GM19240 (cell line): ENCODE measurements at regions not wholly inside any gene's neighbourhood (a gene's known extent, or its start where the extent isn't known, plus 50 kb on each side); places are given as distances from the start of the nearest gene placed in this dataset.
"Not testable (repeated sequence)": the region's sequence is repeated elsewhere in the genome, so short reads cannot be mapped to it uniquely, and the experiment has no call there.

Experiments used
- DNase-seq: peaks from one replicate; pipeline ENCODE4 v3.0.0; 2011; ENCODE audit warnings: low spot score; ENCODE audit not compliant: insufficient read length

GRCh38 chr12:72148709-72149108 is 123.5 kb upstream of the TRHDE start:
- no peak for DNase-seq

DNA sequence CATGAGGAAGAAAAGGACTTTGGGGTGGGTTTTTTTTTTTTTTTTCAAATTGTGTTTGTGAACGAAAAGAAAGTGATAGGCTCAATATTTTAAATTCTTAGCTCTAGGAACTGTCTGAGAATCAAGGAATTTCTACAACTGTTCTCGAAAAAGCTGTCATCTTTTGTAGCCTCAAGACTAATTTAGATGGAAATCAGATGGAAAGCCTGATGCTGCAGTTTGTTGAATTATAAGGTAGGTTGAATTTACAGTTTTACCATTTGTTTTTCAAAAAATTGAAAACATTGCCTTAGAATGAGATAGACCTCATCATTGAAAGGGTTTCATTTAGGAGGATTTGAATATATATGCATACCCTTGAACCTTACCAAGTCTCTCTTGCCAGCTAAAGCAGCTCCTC is 109.3 kb upstream of the TRHDE start:
- no peak for DNase-seq

DNA sequence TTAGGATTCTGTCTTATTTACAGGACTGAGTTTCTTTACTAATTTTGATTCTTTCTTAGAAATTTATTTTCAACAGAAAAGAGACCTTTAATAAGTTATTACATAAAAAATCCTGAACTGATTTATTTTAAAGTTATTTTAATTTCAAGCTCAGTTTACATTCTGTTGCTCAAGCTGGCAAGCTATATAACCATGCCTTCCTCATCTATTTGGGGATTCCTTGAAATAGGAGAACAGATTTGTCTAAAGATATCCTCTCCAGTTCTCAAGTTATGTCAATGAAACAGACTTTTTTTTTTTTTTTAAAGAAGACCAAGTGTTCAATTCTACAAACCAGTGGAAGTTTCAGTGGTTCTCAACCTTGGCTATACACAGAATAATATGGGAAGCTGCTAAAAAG is 103.3 kb upstream of the TRHDE start:
- no peak for DNase-seq

- no peak for DNase-seq
These were observed 98.2 kb upstream of the TRHDE start for GRCh38 chr12:72173974-72174373.

- no peak for DNase-seq
These were observed 93.9 kb upstream of the TRHDE start for GRCh38 chr12:72178244-72178643.

GRCh38 chr12:72178871-72179270 is 93.3 kb upstream of the TRHDE start:
- no peak for DNase-seq

DNA sequence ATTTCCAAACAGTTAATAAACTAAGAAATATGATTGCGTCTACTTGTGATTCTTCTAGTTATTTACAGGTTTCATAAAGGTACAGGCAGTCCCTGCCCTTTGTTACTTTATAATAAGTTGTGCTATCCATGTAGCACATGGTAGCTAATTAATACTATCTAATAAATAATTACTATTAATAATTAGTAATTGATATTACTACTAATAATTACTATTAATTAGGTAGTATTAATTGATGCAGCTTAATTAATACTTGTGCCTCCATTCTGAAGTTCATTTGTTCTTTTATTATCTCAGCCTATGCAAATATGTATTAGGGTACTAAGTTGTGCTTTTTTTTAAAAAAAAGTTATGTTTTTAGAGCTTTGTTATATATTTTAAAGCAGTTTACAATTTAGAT is 92.3 kb upstream of the TRHDE start:
- no peak for DNase-seq

GRCh38 chr12:72184971-72185533 is 87.1 kb upstream of the TRHDE start:
- not testable (repeated sequence) for DNase-seq

DNA sequence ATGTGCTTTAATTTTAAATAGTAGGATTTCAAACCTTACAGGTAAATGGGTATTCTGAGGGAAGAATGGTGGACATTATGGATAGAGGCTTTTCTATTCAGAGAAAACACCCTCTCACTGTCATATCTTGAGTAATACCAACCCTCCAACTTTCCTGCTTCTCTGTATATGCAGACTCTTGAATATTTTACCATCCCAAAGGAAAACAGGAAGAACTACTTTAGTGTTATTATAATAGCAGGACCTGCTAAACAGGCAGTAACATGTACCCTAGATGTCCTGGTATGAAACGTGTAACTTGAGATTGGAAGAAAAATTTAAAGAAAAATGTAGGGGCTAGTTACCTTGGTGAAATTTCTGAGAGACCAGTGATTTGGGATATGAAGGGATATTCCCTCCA is 82.9 kb upstream of the TRHDE start:
- no peak for DNase-seq

GRCh38 chr12:72191761-72192160 is 80.4 kb upstream of the TRHDE start:
- no peak for DNase-seq

- DNase-seq: no peak
These were observed 74.4 kb upstream of the TRHDE start for GRCh38 chr12:72197790-72198189.

- no peak for DNase-seq
These were observed 70.7 kb upstream of the TRHDE start for GRCh38 chr12:72201457-72201856.

- no peak for DNase-seq
These were observed 68.3 kb upstream of the TRHDE start for GRCh38 chr12:72203764-72204335.

DNA sequence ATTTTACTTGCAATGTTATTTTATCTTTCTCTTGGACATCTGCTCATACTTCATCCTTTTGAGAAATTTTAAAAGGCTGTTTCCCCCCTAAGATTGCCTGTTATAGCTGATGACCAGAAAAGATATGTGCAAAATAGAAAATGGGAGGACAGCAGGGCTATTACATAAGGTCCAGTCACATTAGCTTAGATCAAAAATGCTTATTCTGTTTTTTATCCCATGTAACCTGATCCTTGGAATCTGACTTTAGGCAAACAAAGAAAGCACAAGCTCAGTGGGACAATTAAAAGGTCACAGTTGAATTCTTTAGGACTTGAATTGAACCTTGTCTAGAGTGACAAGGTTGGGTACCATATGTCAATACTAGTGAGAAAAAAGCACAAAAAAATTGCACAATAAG is 65.1 kb upstream of the TRHDE start:
- no peak for DNase-seq

DNA sequence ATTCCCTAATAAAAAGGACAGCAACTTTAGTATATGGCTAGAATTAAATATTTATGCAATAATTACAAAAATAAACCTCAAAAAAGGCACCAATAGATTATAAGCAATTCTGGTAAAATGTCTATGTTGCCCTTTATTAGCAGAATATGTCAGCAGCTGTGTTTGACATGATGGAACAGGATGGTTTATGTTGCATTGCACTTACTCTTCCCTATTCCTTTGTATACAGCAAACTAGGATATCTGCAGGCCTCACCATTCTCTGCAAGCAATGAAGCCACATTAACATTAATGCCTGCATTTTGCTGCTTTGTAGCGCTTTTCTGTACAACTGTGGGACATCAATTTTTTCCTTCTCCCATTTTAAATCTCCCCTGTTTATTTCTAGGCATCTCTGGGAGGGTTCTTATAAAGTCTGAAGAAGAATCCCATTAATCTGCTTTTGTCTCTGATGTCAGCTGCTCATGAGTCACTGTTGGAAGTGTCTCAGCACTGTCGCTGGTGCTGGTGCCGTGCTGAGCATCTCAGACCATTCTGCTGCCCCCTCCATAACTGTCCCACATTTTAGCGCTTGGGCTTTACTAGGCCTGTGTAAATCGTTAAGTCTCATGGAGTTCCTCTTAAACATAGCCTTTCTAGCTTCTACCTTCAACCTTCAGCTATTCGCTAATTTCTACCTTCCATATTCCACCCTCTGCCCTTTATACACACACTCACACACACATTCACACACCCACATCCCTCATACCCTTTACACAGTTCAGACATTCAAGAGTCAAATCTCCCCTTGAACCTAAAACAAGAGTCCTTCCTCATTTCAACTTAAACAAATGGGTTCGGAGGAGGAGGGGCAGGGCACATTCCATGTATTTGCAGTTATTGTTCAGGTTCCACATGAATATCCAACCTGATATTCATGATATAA is 64.4 kb upstream of the TRHDE start:
- DNase-seq: no peak

GRCh38 chr12:72209086-72209485 is 63.1 kb upstream of the TRHDE start:
- no peak for DNase-seq

- DNase-seq: no peak
These were observed 58.0 kb upstream of the TRHDE start for GRCh38 chr12:72214163-72214562.

- not testable (repeated sequence) for DNase-seq
These were observed 56.9 kb upstream of the TRHDE start for GRCh38 chr12:72215287-72215686.

GRCh38 chr12:72219937-72220336 is 52.2 kb upstream of the TRHDE start:
- no peak for DNase-seq
